ENCODE measurements at regions not wholly inside any gene's neighbourhood (a gene's known extent, or its start where the extent isn't known, plus 50 kb on each side); places are given as distances from the start of the nearest gene placed in this dataset.
A peak's percentile ranks its signal among the peaks of the same experiment; 100 is the strongest.

DNA sequence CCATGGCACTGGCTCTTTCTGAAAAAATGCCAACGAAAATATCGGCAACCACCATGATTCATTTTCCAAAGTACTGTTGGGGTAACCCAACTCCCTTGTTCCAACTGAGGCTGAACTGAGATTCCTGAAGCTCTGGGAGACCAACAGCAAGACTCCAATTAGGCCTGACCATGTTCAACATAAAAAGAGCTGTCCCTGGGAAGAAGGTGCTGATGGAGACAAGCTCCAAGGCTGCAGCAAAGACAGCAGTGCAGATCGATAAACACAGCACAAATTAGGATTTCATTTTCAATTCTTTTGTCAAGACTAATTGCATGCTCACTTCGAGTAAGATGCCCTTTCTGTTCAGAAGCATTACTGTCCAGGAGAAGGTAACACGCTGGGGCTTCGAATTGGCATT is 968.0 kb downstream of the UQCRFS1 start:
- ATAC-seq (no peak), DNase-seq (no peak)
- Histone ChIP-seq H3K27me3 (ENCODE audit: insufficient read depth in 3 of 3, low read length in 2 of 3) (no peaks in the 10 kb centered on the region), H3K27ac (no peak overlapping the region), H3K4me3 (no peak overlapping the region), H3K36me3 (ENCODE audit: insufficient read depth in 1 of 2, low read depth in 1 of 2) (no peaks in the 10 kb centered on the region), H3K9me3 (no peaks in the 10 kb centered on the region), H3K4me1 (no peaks in the 10 kb centered on the region)
- 80 to 90% (median 86%) methylated on average over 6 of the region's 6 CpGs for WGBS, 3 donors
- TF ChIP-seq, protein P1, sequence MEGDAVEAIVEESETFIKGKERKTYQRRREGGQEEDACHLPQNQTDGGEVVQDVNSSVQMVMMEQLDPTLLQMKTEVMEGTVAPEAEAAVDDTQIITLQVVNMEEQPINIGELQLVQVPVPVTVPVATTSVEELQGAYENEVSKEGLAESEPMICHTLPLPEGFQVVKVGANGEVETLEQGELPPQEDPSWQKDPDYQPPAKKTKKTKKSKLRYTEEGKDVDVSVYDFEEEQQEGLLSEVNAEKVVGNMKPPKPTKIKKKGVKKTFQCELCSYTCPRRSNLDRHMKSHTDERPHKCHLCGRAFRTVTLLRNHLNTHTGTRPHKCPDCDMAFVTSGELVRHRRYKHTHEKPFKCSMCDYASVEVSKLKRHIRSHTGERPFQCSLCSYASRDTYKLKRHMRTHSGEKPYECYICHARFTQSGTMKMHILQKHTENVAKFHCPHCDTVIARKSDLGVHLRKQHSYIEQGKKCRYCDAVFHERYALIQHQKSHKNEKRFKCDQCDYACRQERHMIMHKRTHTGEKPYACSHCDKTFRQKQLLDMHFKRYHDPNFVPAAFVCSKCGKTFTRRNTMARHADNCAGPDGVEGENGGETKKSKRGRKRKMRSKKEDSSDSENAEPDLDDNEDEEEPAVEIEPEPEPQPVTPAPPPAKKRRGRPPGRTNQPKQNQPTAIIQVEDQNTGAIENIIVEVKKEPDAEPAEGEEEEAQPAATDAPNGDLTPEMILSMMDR (IDR thresholded peaks at IDR 0.05): no peak
- intact Hi-C loops (cut with DNase I): no loop called here

DNA sequence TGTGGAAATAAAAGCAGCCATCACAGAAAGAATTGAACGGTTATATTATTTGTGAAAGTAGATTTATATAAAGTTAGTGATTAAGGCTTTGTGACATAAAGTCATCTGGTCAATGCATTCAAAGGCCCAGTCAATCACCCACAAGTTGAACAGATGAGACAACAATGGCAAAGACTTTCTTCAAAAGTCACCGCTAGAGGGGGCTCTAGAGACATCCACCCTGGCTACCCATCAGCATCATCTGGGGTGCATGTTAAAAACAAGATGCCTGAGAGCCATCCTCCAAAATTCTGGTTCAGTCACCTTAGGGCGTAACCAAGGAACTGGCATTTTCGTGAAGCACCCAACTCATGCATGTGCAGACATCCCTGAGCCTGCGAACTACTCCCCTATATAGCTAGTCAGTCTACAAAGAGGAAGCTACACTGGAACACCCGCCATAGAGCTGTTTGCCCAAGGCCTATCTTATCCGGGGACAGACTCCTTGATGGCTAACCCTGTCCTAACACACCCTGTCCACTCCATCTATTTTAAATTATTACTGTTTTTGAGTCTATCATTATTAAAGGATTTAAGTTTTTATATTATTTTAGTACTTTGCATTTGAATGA is 970.5 kb downstream of the UQCRFS1 start:
- TF ChIP-seq, protein P1 (IDR thresholded peaks at IDR 0.05): peak; percentile 26
- no peaks in the 10 kb centered on the region for H3K9me3 ChIP-seq
- H3K27me3 ChIP-seq (ENCODE audit: insufficient read depth in 3 of 3, low read length in 2 of 3): no peaks in the 10 kb centered on the region
- no peak for ATAC-seq
- intact Hi-C loops (cut with DNase I): no loop called here
- DNase-seq: no peak
- no peaks in the 10 kb centered on the region for H3K36me3 ChIP-seq (ENCODE audit: insufficient read depth in 1 of 2, low read depth in 1 of 2)
- no peak overlapping the region for H3K4me3 ChIP-seq
- no peaks in the 10 kb centered on the region for H3K4me1 ChIP-seq
- 57 to 60% (median 58%) methylated on average over 7 of the region's 7 CpGs for WGBS, 3 donors
- no peak overlapping the region for H3K27ac ChIP-seq

DNA sequence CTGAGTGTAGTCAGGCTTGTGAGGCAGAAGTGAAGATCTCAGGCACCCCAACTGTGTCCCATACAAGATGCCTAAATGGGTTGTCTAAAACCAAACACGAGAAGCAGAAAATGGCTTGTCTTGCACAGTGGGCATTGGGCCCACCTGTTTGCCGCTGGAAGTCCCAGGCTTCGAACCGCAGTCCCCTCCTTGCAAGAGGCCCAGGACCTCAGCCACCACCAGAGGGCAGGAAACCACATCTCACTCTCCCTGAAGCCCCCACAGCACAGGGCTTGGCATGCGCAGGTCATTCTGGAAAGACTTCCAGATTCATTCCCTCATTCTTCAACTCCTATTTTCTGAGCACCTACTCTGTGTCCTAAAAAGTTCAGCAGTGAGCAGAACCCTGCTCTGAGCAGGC is 973.7 kb downstream of the UQCRFS1 start:
- intact Hi-C loops (cut with DNase I): no loop called here
- Histone ChIP-seq H3K4me3 (no peak overlapping the region), H3K27ac (no peak overlapping the region), H3K27me3 (ENCODE audit: insufficient read depth in 3 of 3, low read length in 2 of 3) (no peaks in the 10 kb centered on the region), H3K4me1 (no peaks in the 10 kb centered on the region), H3K9me3 (no peaks in the 10 kb centered on the region), H3K36me3 (ENCODE audit: insufficient read depth in 1 of 2, low read depth in 1 of 2) (no peaks in the 10 kb centered on the region)
- ATAC-seq: no peak
- TF ChIP-seq, protein P1 (IDR thresholded peaks at IDR 0.05): no peak
- DNase-seq: no peak
- WGBS, 3 donors: 45 to 63% (median 53%) methylated on average over 5 of the region's 5 CpGs

DNA sequence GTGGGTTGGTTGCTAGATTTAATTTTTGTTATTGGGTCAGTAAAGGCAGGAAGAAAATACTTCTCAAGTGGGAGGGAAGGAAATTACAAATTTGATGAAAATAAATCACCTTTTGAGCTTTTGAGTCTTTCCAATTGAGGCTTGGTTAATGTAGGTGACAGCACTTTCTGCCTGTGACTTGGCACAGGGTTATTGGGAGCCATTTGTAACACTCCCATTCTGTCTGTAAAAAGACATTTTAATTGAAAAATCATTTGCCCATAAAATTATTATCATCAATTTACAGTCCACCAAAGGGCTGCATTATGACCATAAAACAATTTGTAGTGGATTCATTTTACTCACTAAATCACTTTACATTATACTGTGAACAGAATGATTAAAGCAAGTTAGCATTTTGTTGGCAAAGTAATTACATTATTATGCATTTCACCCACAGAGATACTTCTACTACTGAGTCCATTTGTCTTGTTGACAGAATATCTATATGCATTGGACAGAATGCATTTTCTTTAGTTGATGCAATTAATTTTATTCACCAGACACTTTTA is 974.6 kb downstream of the UQCRFS1 start:
- H3K4me1 ChIP-seq: no peaks in the 10 kb centered on the region
- H3K9me3 ChIP-seq: no peaks in the 10 kb centered on the region
- no peak overlapping the region for H3K27ac ChIP-seq
- TF ChIP-seq, protein P1 (IDR thresholded peaks at IDR 0.05): no peak
- no peak for DNase-seq
- intact Hi-C loops (cut with DNase I): no loop called here
- no peak overlapping the region for H3K4me3 ChIP-seq
- H3K27me3 ChIP-seq (ENCODE audit: insufficient read depth in 3 of 3, low read length in 2 of 3): no peaks in the 10 kb centered on the region
- no peak for ATAC-seq
- H3K36me3 ChIP-seq (ENCODE audit: insufficient read depth in 1 of 2, low read depth in 1 of 2): no peaks in the 10 kb centered on the region

DNA sequence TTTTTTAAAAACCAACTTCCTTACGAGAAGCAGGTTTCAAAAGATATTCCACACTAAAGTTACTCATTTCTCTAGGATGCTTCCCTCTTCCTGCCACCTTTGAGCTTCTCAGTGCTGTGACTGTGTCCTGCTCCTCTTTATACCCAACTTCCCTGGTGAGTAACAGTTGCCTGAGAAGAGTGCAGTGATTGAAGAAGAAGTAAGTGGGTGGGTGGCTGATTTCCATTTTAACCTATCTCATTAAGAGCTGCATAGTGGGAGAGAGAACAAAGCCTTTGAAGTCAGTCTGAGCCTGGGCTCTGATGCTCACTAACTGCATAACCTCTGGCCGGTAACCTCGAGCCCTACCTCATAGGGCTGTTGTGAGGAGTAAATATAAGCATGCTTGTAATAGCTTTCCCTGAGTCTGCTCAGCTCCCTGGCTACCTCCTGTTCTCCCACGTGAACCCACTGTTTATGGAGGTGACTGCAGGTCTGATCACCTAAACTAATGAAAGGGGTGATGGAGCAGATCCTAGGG is 977.3 kb downstream of the UQCRFS1 start:
- no peaks in the 10 kb centered on the region for H3K36me3 ChIP-seq (ENCODE audit: insufficient read depth in 1 of 2, low read depth in 1 of 2)
- ATAC-seq (no peak), DNase-seq (no peak)
- no peaks in the 10 kb centered on the region for H3K27me3 ChIP-seq (ENCODE audit: insufficient read depth in 3 of 3, low read length in 2 of 3)
- WGBS, 3 donors: 54 to 64% (median 55%) methylated on average over 4 of the region's 4 CpGs
- TF ChIP-seq, protein P1 (IDR thresholded peaks at IDR 0.05): no peak
- H3K4me3 ChIP-seq: no peak overlapping the region
- H3K9me3 ChIP-seq: no peaks in the 10 kb centered on the region
- intact Hi-C loops (cut with DNase I): no loop called here
- no peaks in the 10 kb centered on the region for H3K4me1 ChIP-seq
- no peak overlapping the region for H3K27ac ChIP-seq

Data from psoas muscle (tissue), 7 donors.